ENCODE measurements at regions not wholly inside any gene's neighbourhood (a gene's known extent, or its start where the extent isn't known, plus 50 kb on each side); places are given as distances from the start of the nearest gene placed in this dataset.

DNA sequence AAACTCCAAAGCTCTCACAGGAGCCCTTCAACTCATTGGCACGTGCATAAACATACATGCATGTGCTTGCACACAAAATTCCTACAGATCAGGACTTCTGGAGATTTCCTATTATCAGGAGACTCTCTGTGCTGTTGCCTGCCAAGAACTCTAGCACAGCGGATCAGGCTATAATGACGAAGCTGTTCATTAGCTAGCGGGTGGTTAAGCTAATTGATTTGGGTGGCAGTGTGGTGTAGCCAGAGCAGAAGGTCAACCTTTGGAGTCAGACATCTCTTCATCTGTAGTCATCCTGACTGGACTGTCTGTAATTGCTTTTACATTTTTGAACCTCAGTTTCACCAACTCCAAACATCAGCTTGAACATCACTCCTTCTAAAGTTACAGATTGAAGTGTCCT lies 69.0 kb downstream of the KIF2B start:
- ATAC-seq = no peak

GRCh38 chr17:53892222-53892621 lies 69.5 kb downstream of the KIF2B start:
- no peak for DNase-seq
- no peak for ATAC-seq

More for the DNA sequence above, 69.0 kb downstream of the KIF2B start:
- no peak for DNase-seq

- ATAC-seq (no peak), DNase-seq (no peak)
These were observed 71.9 kb downstream of the KIF2B start for GRCh38 chr17:53894591-53894990.

DNA sequence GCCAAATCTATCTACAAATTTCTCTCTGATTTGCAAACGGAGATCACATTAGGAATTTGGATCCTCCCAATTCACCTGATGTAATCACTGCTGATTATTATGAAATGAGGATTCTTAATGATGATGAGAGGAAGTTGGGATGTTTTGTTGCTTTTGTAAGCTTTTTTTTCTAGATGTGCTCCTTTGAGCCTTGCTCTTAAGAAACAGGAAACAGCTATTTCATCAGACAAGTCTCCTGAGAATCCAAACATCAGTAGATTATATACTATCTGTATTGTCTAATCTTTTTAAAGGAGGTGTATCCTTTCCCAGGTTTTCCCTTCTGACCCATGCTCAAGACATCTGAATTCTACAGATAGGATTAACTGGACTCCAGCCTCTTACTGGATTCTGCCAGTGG lies 73.3 kb downstream of the KIF2B start:
- ATAC-seq = no peak
- no peak for DNase-seq

GRCh38 chr17:53900951-53901350 lies 78.2 kb downstream of the KIF2B start:
- DNase-seq = no peak
- no peak for ATAC-seq

GRCh38 chr17:53907435-53907834 lies 84.7 kb downstream of the KIF2B start:
- DNase-seq = no peak
- ATAC-seq = no peak

- ATAC-seq = no peak
- no peak for DNase-seq
These were observed 87.1 kb downstream of the KIF2B start for GRCh38 chr17:53909802-53910201.

- no peak for ATAC-seq
- DNase-seq = no peak
These were observed 89.4 kb downstream of the KIF2B start for GRCh38 chr17:53912117-53912516.

DNA sequence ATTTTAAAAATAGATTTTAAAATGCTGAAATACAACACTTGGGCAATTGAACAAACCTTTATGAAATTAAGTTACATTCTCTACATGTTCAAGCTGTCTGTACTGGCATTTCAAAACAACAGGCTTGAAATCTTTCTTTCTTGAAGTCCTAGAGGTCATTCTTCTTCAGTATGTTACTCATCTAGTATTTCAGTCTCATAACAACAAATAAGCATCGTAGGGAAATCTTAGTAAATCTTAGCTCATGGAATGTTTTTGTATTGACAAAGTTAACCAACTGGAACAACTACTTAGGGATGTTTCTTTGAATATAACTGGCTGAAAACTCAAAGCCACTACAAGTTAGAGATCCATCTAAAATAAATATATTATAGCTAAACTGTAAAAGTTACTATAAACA lies 96.6 kb downstream of the KIF2B start:
- ATAC-seq (no peak), DNase-seq (no peak)

- no peak for DNase-seq
- no peak for ATAC-seq
These were observed 102.1 kb downstream of the KIF2B start for GRCh38 chr17:53924530-53925455.

GRCh38 chr17:53932386-53932785 lies 109.7 kb downstream of the KIF2B start:
- no peak for ATAC-seq
- no peak for DNase-seq

- DNase-seq (no peak), ATAC-seq (no peak)
These were observed 112.2 kb downstream of the KIF2B start for GRCh38 chr17:53934931-53935330.

GRCh38 chr17:53941231-53941630 lies 118.5 kb downstream of the KIF2B start:
- ATAC-seq (no peak), DNase-seq (no peak)

- no peak for DNase-seq
- no peak for ATAC-seq
These were observed 119.7 kb downstream of the KIF2B start for GRCh38 chr17:53942436-53942835.

DNA sequence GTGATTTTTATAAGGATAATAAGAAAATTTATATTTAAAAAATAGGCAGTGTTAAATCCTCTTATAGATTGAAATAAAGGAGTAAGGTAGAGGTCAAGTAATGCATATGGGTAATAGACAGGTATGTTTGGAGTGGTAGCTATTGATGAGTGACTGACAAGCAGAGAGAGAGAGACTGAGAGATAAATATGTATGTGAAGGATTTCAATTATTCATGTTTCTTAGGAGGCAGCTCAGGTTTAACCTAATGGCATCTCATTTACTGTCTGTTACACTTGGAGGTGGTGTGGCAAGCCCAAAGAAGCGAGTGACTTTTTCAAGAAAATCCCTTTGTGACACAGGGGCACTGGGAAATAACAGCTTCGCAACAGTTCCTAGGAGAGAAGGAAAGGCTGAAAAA lies 120.2 kb downstream of the KIF2B start:
- ATAC-seq = no peak
- DNase-seq = no peak

DNA sequence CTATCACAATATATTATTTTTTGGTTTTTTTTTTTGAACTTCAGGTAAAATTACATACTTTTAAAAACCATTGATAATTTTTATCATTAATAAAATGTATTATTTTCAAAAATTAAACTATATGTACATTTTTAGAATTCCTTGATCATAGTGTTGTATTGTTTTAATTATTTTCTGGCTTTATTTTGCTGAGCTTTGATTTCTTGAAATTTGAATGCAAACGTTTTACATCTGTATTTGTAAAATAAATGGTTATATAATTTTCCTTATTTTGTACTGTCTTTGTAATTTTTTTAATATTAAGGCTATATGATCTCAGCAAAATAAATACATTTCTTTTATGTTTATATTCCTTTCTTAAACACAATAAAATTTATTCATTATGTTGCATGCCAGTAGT lies 125.6 kb downstream of the KIF2B start:
- DNase-seq (no peak), ATAC-seq (no peak)

DNA sequence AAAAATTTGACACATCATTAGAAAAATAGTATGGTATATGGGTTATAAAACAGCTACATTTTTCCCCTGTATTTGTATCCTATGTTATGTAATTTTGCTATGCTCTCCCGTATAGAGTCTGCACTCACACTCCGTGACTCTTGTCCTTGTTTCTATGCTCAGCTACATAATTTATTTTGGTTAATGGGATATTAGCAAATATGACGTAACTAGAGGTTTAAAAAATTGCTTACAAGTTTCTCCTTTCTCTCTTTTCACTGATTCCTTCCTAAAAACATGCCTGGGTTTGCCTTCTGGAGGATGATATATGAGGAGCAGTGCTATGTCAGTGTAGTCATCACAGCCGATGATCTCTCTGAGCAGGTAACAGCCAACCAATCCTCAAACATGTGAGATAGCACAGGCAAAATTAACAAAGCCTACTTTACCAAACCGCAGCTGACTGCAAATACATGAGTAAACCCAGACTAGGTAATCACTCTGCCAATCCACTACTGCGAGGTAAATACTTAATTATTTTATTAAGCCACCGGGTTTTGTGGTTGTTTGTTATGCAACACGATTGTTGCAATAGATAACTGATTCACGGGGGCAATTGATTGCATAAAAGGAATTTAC lies 126.9 kb downstream of the KIF2B start:
- ATAC-seq (no peak), DNase-seq (no peak)

GRCh38 chr17:53950207-53950857 lies 127.6 kb downstream of the KIF2B start:
- ATAC-seq (no peak), DNase-seq (no peak)

GRCh38 chr17:53950858-53951250 lies 128.1 kb downstream of the KIF2B start:
- DNase-seq (no peak), ATAC-seq (no peak)

GRCh38 chr17:53971361-53971760 lies 148.6 kb downstream of the KIF2B start:
- ATAC-seq = no peak
- DNase-seq = no peak

DNA sequence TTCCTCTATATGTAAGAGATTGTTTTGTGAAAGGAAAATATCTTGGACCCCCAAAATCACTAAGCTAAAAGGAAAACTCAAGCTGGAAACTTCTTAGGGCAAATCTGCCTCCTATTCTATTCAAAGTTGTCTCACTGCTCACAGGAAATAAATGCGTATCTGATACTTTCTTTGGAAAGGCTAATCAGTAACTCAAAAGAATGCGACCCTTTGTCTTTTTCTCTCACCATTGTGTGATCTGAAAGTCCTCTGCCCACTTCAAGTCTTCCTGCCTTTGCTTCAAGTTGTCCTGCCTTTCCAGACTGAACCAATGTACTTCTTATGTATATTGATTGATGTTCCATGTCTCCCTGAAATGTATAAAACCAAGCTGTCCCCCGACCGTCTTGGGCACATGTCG lies 157.3 kb downstream of the KIF2B start:
- no peak for DNase-seq
- ATAC-seq = no peak

GRCh38 chr17:53996131-53996530 lies 173.4 kb downstream of the KIF2B start:
- DNase-seq (no peak), ATAC-seq (no peak)

DNA sequence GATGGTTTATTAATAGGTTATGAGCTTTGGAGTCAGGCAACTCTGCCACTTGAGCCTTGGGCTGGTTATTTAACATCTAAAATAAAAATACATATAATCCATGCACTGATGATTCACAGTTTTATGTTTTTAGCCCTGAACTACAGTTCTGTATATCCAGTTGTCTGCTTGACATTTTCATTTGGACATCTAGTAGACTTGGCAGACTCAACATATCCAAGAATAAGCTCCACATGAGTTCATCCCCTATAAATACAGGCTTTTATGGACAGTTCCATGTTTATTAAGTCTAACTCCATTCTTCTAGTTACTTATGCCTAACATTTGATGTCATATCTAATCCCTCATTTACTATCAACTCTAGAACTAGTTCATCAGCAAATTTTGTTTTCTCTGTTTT lies 174.2 kb downstream of the KIF2B start:
- ATAC-seq (no peak), DNase-seq (no peak)
